GM21737 (cell line): ENCODE measurements at regions not wholly inside any gene's neighbourhood (a gene's known extent, or its start where the extent isn't known, plus 50 kb on each side); places are given as distances from the start of the nearest gene placed in this dataset.
A peak's percentile ranks its signal among the peaks of the same experiment; 100 is the strongest.
"Not testable (repeated sequence)": the region's sequence is repeated elsewhere in the genome, so short reads cannot be mapped to it uniquely, and the experiment has no call there.

Source experiments
- ATAC-seq: cut with Tn5 transposase; IDR thresholded peaks from one replicate; pipeline ENCODE4 v1.9.1; 2021; ENCODE audit warnings: mild to moderate bottlenecking, moderate library complexity; ENCODE audit not compliant: unreplicated experiment

GRCh38 chr2:190005513-190005912, 57.0 kb downstream of the MSTN start:
- ATAC-seq: no peak

GRCh38 chr2:189999661-190000060, 62.9 kb downstream of the MSTN start:
- ATAC-seq: no peak

GRCh38 chr2:189998665-189999064, 63.9 kb downstream of the MSTN start:
- ATAC-seq: not testable (repeated sequence)

- no peak for ATAC-seq
These were observed 65.5 kb downstream of the MSTN start for GRCh38 chr2:189997016-189997415.

GRCh38 chr2:189995679-189996078, 66.8 kb downstream of the MSTN start:
- no peak for ATAC-seq

- no peak for ATAC-seq
These were observed 79.6 kb downstream of the MSTN start for GRCh38 chr2:189982780-189983394.

GRCh38 chr2:189982087-189982486, 80.4 kb downstream of the MSTN start:
- ATAC-seq: no peak

- not testable (repeated sequence) for ATAC-seq
These were observed 86.0 kb downstream of the MSTN start for GRCh38 chr2:189976488-189976887.

GRCh38 chr2:189960346-189960745, 102.2 kb downstream of the MSTN start:
- ATAC-seq: no peak

GRCh38 chr2:189959450-189959849, 103.1 kb downstream of the MSTN start:
- no peak for ATAC-seq

- ATAC-seq: peak; percentile 55
These were observed 107.5 kb downstream of the MSTN start for GRCh38 chr2:189954989-189955388.

GRCh38 chr2:189952536-189953109, 109.9 kb downstream of the MSTN start:
- ATAC-seq: peak; percentile 91

- ATAC-seq: peak; percentile 34
These were observed 110.6 kb downstream of the MSTN start for GRCh38 chr2:189951791-189952535.

- ATAC-seq: no peak
These were observed 119.5 kb downstream of the MSTN start for GRCh38 chr2:189943009-189943408.

GRCh38 chr2:189940913-189941312, 121.6 kb downstream of the MSTN start:
- no peak for ATAC-seq

- ATAC-seq: no peak
These were observed 124.8 kb downstream of the MSTN start for GRCh38 chr2:189937691-189938090.

GRCh38 chr2:189933911-189934399, 128.6 kb downstream of the MSTN start:
- no peak for ATAC-seq

- peak; percentile 96 for ATAC-seq
These were observed 129.5 kb downstream of the MSTN start for GRCh38 chr2:189933041-189933440.

- ATAC-seq: no peak
These were observed 134.7 kb downstream of the MSTN start for GRCh38 chr2:189927823-189928222.
